ENCODE measurements at regions not wholly inside any gene's neighbourhood (a gene's known extent, or its start where the extent isn't known, plus 50 kb on each side); places are given as distances from the start of the nearest gene placed in this dataset.

GRCh38 chr9:31377358-31377757 is 1007.1 kb upstream of the ACO1 start:
- H3K27ac ChIP-seq (ENCODE audit: low read length): no peak overlapping the region
- no peaks in the 10 kb centered on the region for H3K4me1 ChIP-seq (ENCODE audit: control insufficient read depth, insufficient read depth, low read length)
- intact Hi-C loops (cut with micrococcal nuclease; ENCODE audit: unreplicated experiment): loop anchor here (10.0 kb wide), 1 partner anchor 57 kb away; no protein-coding TSS in a partner anchor
- in situ Hi-C loops (cut with HindIII; ENCODE audit: low pct_unique_long_range_greater_than_20kb, low sequenced_read_pairs): no loop called here
- H3K9me3 ChIP-seq (ENCODE audit: control insufficient read depth, insufficient read depth, low read depth, low read length): 0 out of 2 replicates have a peak, but pooled peaks cover 3% of the 10 kb centered on the region
- ChIA-PET POLR2A (no interaction called here), CTCF (no interaction called here)
- DNase-seq (ENCODE audit: low read depth, low spot score) (no peak), ATAC-seq (no peak)
- TF ChIP-seq TCF7L2 (IDR thresholded peaks at IDR 0.05; ENCODE audit: low read depth, low read length) (no peak), REST (IDR thresholded peaks at IDR 0.05; ENCODE audit: insufficient read depth in 1 of 2, low read depth in 2 of 2, low read length in 1 of 2) (no peak), POLR2AphosphoS5 (IDR thresholded peaks at IDR 0.05; ENCODE audit: low read depth, low read length) (no peak), SIN3A (IDR thresholded peaks at IDR 0.05; ENCODE audit: borderline replicate concordance, insufficient read depth, low read depth, low read length) (no peak)
- TF ChIP-seq, protein P1, sequence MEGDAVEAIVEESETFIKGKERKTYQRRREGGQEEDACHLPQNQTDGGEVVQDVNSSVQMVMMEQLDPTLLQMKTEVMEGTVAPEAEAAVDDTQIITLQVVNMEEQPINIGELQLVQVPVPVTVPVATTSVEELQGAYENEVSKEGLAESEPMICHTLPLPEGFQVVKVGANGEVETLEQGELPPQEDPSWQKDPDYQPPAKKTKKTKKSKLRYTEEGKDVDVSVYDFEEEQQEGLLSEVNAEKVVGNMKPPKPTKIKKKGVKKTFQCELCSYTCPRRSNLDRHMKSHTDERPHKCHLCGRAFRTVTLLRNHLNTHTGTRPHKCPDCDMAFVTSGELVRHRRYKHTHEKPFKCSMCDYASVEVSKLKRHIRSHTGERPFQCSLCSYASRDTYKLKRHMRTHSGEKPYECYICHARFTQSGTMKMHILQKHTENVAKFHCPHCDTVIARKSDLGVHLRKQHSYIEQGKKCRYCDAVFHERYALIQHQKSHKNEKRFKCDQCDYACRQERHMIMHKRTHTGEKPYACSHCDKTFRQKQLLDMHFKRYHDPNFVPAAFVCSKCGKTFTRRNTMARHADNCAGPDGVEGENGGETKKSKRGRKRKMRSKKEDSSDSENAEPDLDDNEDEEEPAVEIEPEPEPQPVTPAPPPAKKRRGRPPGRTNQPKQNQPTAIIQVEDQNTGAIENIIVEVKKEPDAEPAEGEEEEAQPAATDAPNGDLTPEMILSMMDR (IDR thresholded peaks at IDR 0.05): no peak
- no peak overlapping the region for H3K4me3 ChIP-seq (ENCODE audit: low read depth in 2 of 2, low read length in 2 of 2)
- H3K27me3 ChIP-seq (ENCODE audit: control insufficient read depth, insufficient read depth, low read length): no peaks in the 10 kb centered on the region
- H3K36me3 ChIP-seq (ENCODE audit: control insufficient read depth, insufficient read depth, low read length): no peaks in the 10 kb centered on the region
- no TSS peak for BruUV-seq (replicated peaks)

DNA sequence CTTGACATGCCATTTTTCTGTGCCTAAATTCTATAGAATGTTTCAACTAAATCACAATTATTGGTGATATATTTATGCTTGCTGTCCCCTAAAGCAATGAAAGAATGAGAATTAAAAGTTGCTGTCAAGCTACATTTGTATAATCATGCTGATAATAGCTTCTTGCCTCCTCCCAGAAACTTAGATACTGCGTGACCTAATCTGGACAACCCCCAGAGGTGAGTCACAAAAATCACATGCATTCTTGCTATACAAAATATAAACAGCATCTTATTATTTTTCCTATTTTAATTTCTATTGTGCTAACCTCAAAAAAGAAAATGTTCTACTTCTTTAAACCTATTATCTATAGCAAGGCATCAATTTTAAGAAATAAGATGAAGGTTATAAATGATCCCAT is 995.8 kb upstream of the ACO1 start:
- CTCF ChIA-PET: no interaction called here
- POLR2A ChIA-PET: no interaction called here
- ATAC-seq: no peak
- no peaks in the 10 kb centered on the region for H3K27me3 ChIP-seq (ENCODE audit: control insufficient read depth, insufficient read depth, low read length)
- TF ChIP-seq REST (IDR thresholded peaks at IDR 0.05; ENCODE audit: insufficient read depth in 1 of 2, low read depth in 2 of 2, low read length in 1 of 2) (no peak), TCF7L2 (IDR thresholded peaks at IDR 0.05; ENCODE audit: low read depth, low read length) (no peak), SIN3A (IDR thresholded peaks at IDR 0.05; ENCODE audit: borderline replicate concordance, insufficient read depth, low read depth, low read length) (no peak)
- TF ChIP-seq, protein P1 (IDR thresholded peaks at IDR 0.05): no peak
- H3K36me3 ChIP-seq (ENCODE audit: control insufficient read depth, insufficient read depth, low read length): no peaks in the 10 kb centered on the region
- intact Hi-C loops (cut with micrococcal nuclease; ENCODE audit: unreplicated experiment) (no loop called here), in situ Hi-C loops (cut with HindIII; ENCODE audit: low pct_unique_long_range_greater_than_20kb, low sequenced_read_pairs) (no loop called here)
- no peak overlapping the region for H3K4me3 ChIP-seq (ENCODE audit: low read depth in 2 of 2, low read length in 2 of 2)
- H3K9me3 ChIP-seq (ENCODE audit: control insufficient read depth, insufficient read depth, low read depth, low read length): 0 out of 2 replicates have a peak, but pooled peaks cover 1% of the 10 kb centered on the region
- H3K27ac ChIP-seq (ENCODE audit: low read length): no peak overlapping the region
- no TSS peak for BruUV-seq (replicated peaks)
- no peaks in the 10 kb centered on the region for H3K4me1 ChIP-seq (ENCODE audit: control insufficient read depth, insufficient read depth, low read length)
- DNase-seq (ENCODE audit: low read depth, low spot score): no peak
